T-helper 2 cell (primary cell): ENCODE measurements at regions not wholly inside any gene's neighbourhood (a gene's known extent, or its start where the extent isn't known, plus 50 kb on each side); places are given as distances from the start of the nearest gene placed in this dataset.
"Not testable (repeated sequence)": the region's sequence is repeated elsewhere in the genome, so short reads cannot be mapped to it uniquely, and the experiment has no call there.

Experiments used
- DNase-seq, 5 experiments: peaks; one replicate each; pipeline versions ENCODE4 v3.0.0 to v3.0.0-alpha.2; 2012 to 2022

DNA sequence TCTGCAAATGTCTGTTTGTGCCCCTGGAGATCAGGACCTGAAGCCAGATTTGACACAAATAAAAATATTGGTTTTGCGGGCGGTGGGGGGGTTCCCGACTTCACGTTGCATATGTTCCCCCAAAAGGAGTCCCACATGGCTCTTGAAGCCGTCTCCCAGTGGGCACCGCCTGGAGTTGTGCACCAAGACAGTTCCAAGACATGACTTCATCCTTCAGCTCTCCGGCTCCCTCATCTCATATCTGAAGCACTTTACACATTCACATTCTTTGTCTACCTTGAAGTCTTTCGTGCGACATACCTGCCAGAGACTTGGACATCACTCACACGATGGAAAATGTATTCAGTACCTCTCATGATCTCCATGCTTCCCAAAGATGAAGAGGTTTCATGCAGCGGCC lies 362.8 kb upstream of the FOXK1 start:
- DNase-seq = no peak

DNA sequence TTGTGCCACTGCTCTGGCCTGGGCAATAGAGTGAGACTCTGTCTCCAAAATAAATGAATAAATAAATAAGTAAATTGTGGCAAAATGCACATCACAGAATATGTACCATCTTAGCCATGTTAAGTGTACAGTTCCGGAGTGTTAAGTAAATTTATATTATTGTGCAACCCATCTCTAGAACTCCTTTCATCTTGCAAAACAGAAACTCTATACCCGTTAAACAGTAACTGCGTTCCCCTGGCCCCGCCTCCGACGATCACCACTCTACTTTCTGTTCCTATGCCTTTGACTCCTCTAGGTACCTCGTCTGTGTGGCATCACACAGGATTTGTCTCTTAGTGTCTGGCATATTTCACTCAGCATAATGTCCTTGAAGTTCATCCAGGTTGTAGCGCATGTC lies 356.4 kb upstream of the FOXK1 start:
- no peak for DNase-seq

DNA sequence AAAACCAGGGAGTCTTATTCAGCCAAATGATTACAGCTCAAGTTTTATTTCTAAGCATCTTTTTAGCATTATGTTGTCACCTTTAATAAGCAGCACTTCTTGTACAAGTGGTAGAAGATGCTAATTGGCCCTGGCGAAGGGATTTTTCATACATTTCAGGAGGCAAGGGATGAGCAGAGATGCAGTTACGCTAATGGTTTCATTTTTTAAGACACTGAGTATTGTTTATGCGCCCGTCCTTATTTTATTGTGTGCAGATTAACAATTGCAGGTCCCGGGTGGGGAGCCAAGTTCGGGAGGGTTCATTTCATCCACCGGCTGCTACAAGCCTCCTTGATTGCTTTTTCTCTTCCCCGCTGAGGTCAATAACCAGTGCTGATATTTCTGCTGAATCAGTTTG lies 350.4 kb upstream of the FOXK1 start:
- DNase-seq = no peak

- no peak for DNase-seq
Observed at GRCh38 chr7:4338556-4338955, 343.5 kb upstream of the FOXK1 start.

DNA sequence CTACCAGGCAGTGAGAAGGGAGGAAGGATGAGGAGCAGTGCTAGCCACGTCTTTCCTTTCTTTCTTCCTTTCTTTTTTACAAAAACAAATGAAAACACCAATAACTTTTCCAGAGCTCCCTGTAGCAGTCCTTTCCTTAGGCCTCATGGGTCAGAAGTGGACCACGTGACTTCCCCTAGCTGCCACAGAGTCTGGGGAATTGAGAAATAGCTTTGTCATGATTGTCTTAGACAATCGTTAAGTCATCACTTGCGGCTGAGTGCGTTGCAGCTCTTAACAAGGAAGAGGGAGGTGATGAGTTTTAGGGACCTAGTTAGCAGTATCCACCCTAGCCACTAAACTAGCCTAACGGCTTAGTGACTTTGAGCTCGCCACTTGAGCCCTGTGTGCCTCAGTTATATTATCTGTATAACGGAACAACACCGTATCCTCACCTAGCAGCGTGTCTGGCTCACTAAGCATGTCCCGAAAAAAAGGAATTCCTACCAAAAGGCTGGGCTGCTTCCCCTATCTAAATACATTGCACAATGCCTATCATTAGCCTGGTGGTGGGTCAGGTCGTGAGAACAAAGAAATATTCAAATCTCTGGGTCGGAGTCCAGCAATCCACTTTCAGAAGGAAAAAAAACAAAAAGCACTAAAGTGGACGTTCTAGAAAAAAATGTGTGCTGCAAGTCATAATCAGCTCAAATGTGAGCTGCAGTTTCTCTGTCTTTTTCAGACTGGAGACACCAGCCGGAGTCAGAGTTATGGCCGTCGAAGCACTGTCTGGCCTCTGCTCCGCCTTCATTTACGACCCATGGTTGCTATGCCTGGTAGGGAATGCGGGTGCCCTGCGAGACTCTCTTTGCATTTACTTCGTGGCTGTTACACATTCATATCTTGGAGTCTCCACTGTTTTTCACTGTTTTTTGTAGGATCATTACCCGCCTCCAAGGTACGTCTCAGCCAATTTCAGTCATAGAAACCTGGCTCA lies 338.5 kb upstream of the FOXK1 start:
- DNase-seq = no peak

DNA sequence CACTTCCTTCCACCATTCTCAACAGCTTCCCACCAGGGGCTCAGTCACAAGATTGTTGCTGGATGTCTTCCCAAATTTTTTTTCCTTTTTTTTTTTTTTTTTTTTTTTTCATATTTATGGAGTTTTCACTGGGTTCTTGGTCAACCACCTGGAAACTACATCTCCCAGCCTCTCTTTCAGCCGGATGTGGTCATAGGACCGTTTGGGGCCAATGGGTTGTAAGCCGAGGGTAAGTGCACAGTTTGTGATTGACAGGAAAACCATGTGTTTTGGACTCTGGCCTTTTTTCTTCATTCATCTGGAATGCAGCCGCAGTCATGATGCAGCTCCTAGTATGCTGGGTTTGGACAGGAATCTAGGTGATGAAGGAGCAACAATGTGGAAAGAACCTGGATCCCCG lies 337.1 kb upstream of the FOXK1 start:
- no peak for DNase-seq

DNA sequence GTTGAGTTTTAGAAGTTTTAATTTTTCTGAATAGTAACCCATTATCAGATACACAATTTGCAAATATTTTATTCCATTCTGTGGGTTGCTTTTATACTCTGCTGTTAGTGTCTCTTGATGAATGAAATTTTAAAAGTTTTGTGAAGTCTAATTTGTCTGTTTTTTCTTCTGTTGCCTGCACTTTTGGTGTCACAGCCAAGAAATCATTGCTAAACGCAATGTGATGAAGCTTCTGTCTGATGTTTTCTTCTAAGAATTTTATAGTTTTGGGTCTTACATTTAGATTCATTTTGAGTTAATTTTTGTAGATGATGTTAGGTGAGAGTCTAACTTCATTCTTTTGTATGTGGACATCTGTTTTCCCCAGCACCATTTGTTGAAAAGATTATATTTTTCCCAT lies 330.0 kb upstream of the FOXK1 start:
- DNase-seq = no peak

DNA sequence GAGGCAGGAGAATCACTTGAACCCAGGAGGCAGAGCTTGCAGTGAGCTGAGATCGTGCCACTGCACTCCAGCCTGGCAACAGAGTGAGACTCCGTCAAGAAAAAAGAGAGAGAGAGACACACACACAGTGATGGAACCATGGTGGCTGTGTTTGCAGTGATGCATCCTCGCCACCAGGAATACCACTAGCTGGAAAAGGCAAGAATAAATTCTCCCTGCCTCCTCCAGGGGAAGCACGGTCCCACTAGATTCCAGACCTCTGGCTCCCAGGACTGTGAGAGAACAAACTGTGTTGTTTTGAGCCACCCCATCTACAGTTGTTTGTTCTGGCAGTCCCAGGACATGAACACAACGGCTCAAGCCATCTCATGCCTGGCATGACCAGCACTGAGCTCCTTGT lies 320.3 kb upstream of the FOXK1 start:
- no peak for DNase-seq

GRCh38 chr7:4383584-4383983 lies 298.5 kb upstream of the FOXK1 start:
- no peak for DNase-seq

- DNase-seq = no peak
Observed at GRCh38 chr7:4386190-4386589, 295.9 kb upstream of the FOXK1 start.

DNA sequence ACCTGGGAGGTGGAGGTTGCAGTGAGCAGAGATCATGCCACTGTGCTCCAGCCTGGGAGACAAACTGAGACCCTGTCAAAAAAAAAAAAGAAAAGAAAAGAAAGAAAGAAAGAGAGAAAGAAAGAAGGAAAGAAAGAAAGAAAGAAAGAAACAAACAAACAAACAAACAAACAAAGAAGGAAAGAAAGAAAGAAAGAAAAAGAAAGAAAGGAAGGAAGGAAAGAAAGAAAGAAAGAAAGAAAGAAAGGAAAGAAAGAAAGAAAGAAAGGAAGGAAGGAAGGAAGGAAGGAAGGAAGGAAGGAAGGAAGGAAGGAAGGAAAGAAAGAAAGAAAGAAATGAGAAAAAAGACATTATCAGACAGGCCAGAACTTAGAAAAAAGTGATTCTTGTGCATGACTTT lies 291.0 kb upstream of the FOXK1 start:
- not testable (repeated sequence) for DNase-seq

- DNase-seq = no peak
Observed at GRCh38 chr7:4394736-4395135, 287.4 kb upstream of the FOXK1 start.

- DNase-seq = no peak
Observed at GRCh38 chr7:4399121-4399520, 283.0 kb upstream of the FOXK1 start.

DNA sequence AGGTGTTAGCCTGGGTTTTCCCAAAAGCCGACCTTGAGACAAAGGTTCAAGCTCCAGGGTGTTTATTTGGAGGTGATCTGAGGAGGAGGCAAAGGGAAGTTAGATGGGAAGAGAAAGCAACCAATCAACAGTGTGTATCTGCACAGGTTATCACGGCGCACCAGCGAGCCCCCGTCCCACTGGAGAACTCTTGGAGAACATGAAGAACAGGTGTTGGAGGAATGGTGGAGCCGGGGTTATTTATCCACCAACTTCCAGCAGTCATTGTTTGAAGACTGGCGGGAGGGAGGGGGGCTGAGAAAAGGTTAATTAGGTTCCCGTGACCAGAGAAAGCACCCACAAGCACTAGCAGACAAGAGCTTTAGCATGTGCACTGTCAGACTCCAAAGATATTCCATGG lies 282.5 kb upstream of the FOXK1 start:
- no peak for DNase-seq

GRCh38 chr7:4406288-4407058 lies 275.6 kb upstream of the FOXK1 start:
- DNase-seq = peak in 1 of 5 experiments; percentile 3

DNA sequence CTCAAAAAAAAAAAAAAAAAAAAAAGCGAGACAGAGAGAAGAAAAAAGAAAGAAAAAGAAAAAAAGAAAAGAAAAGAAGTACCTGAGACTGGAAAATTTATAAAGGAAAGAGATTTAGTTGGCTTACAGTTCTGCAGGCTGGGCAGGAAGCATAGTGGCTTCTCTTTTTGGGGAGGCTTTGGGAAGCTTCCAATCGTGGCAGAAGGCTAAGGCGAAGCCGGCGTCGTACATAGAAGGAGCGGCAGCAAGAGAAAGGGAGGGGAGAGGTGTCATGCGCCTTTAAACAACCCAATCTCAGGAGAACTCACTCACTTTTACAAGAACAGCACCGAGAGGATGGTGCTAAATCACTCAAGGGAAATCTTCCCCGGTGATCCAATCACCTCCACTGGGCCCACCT lies 272.1 kb upstream of the FOXK1 start:
- no peak for DNase-seq

DNA sequence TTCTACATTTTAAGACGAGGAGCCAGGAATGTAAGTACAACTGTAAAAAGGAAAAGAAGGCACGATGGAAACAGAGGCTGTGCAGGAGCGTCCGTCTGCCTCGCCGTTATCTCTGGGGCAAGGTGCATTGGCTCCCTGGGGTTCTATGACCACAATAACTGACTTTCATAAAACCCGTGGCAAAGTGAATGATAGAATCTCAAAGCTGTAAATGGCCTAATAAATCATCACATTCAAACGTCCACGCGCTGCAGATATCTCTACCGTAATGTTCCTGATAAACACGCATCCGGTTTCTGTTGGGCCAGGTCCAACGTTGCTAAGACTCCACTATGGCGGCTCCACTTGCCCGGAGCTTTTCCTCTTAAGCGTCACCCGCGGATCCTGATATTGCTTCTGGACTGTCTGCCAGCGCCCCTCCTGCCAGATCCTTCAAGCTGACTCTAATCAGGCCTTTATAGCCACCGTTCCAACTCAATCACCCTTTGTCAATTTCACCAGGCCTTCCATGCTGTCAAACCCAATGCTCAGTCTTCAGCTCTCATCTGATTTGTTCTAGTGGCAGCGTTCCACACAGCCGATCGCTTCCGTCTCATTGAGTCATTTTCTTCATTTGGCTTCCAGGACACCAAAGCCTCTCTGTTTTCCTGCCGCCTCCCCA lies 265.6 kb upstream of the FOXK1 start:
- no peak for DNase-seq

DNA sequence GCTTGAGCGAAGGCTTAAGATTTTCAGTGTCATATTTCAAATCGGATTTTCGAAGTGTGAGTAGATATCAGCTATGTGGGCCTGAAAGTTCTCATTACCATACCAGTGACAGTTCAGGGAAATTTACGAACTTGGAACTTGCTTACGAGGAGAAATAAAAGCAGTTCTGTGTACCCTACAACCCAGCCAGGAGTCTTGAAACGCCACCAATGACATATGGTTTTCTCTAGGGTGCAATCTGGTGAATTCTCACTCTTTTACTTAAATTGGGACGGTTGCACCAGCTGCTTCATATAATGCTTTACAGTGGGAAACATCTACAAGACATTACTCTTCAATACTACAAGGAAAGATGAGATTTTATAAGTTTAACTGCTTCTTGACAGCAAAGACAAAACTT lies 253.6 kb upstream of the FOXK1 start:
- no peak for DNase-seq

GRCh38 chr7:4430227-4430626 lies 251.9 kb upstream of the FOXK1 start:
- DNase-seq = no peak

GRCh38 chr7:4434306-4434705 lies 247.8 kb upstream of the FOXK1 start:
- DNase-seq = no peak

DNA sequence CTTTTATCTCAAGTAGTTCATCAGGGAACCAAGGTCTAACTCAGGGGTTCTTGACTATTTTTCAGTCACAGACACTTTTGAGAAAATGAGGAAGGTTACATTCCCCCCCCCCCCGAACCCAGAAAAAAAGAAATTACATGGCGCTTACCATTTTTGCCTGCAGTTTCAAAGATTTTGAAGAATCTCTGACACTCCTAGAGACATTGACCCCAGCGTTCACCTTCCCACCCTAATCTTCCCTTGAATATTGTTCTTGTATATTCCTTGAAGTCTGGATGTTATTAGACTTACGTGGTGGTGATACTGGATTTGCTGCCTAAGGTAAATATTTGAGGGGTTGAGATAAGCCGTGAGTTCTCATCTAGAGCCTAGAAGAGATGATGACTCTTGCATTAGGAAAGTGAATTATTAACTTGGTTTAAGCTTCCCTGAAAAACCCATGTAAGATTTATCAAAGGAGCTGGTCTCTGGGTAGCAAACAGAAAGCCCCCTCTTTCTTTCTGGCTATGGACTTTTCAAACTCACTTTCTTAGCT lies 245.7 kb upstream of the FOXK1 start:
- no peak for DNase-seq

DNA sequence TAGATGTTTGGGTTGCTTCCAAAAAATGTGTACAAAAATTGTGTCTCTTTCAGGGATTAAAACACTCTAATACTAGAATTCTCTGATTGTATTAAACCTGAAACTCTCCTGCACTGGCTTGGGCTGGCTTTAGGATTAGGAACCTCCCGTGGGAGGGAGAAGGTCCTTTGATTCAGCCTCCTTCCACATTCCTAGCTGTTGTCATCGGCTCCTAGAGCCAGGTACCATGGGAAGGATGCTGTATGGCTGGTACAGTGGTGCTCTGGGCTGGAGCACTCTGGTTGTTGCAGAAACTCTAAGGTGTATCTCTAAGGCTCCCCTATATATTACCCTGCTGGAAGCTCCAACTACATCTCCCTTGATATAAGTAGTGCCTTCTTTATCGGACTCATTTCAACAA lies 245.2 kb upstream of the FOXK1 start:
- DNase-seq = no peak

GRCh38 chr7:4437916-4438315 lies 244.2 kb upstream of the FOXK1 start:
- no peak for DNase-seq
